ENCODE measurements at regions not wholly inside any gene's neighbourhood (a gene's known extent, or its start where the extent isn't known, plus 50 kb on each side); places are given as distances from the start of the nearest gene placed in this dataset.

- DNase-seq = no peak
- TF ChIP-seq CTCF (IDR thresholded peaks at IDR 0.05; ENCODE audit: borderline replicate concordance, extremely low read depth, low read length, poor library complexity, severe bottlenecking) (no peak), EZH2 (IDR thresholded peaks at IDR 0.05; ENCODE audit: borderline replicate concordance, low read depth, low read length, severe bottlenecking) (no peak)
- Histone ChIP-seq H4K20me1 (ENCODE audit: insufficient read depth, low read length) (no peaks in the 10 kb centered on the region), H3K4me1 (ENCODE audit: insufficient read depth, low read length) (no peaks in the 10 kb centered on the region), H2AFZ (ENCODE audit: low read depth, low read length) (no peak overlapping the region), H3K4me3 (ENCODE audit: low read depth in 1 of 2, low read length in 2 of 2) (no peak overlapping the region), H3K36me3 (ENCODE audit: insufficient read depth, low read length) (no peaks in the 10 kb centered on the region), H3K79me2 (ENCODE audit: insufficient read depth, low read length) (no peaks in the 10 kb centered on the region), H3K27me3 (ENCODE audit: insufficient read depth, low read length, poor library complexity) (no peaks in the 10 kb centered on the region), H3K9me3 (ENCODE audit: insufficient read depth, low read length, severe bottlenecking) (no peaks in the 10 kb centered on the region), H3K27ac (ENCODE audit: low read length) (no peak overlapping the region), H3K4me2 (ENCODE audit: insufficient read depth, low read length) (no peak overlapping the region), H3K9ac (ENCODE audit: low read depth, low read length) (no peak overlapping the region)
- no peak for ATAC-seq (ENCODE audit: insufficient read depth, low read depth)
Observed at GRCh38 chr7:98771519-98771918, 98.3 kb downstream of the TMEM130 start.

DNA sequence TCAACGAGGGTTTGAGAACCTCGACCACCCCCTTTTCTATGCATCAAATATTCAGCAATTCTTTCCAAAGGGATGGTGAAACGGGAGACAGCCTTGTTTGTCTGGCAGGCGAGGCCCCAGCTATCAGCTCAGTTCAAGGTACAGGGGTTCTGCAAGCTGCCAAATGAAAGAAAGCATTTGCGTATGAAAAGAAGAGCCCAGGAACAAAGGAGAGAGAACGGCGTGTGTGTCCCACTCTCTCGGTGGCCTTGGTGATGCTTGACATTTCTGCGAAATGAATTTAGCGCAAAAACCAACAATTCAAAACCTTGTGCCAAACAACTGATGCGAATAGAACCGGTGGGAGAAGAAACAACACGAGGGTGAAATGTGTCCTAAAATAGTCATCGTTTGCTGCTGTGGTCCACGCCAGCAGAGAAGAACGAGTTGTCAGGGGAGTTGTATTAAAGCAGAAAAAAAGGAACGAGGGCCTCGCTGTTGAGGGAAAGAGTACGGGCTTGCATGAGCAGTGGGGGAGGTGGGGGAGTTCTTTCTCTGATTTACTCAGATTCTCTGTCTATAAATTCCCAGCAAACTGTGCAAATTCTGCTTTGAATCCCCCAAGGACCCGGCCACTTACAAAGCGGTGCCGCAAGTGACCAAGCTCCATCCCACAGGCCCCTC lies 97.7 kb downstream of the TMEM130 start:
- Histone ChIP-seq H4K20me1 (ENCODE audit: insufficient read depth, low read length) (no peaks in the 10 kb centered on the region), H3K27me3 (ENCODE audit: insufficient read depth, low read length, poor library complexity) (no peaks in the 10 kb centered on the region), H3K9ac (ENCODE audit: low read depth, low read length) (no peak overlapping the region), H3K4me3 (ENCODE audit: low read depth in 1 of 2, low read length in 2 of 2) (no peak overlapping the region), H3K4me1 (ENCODE audit: insufficient read depth, low read length) (no peaks in the 10 kb centered on the region), H2AFZ (ENCODE audit: low read depth, low read length) (no peak overlapping the region), H3K36me3 (ENCODE audit: insufficient read depth, low read length) (no peaks in the 10 kb centered on the region), H3K4me2 (ENCODE audit: insufficient read depth, low read length) (no peak overlapping the region), H3K9me3 (ENCODE audit: insufficient read depth, low read length, severe bottlenecking) (no peaks in the 10 kb centered on the region), H3K79me2 (ENCODE audit: insufficient read depth, low read length) (no peaks in the 10 kb centered on the region), H3K27ac (ENCODE audit: low read length) (no peak overlapping the region)
- ATAC-seq (ENCODE audit: insufficient read depth, low read depth) = no peak
- DNase-seq = no peak
- no peak for TF ChIP-seq EZH2 (IDR thresholded peaks at IDR 0.05; ENCODE audit: borderline replicate concordance, low read depth, low read length, severe bottlenecking)
- no peak for TF ChIP-seq CTCF (IDR thresholded peaks at IDR 0.05; ENCODE audit: borderline replicate concordance, extremely low read depth, low read length, poor library complexity, severe bottlenecking)

DNA sequence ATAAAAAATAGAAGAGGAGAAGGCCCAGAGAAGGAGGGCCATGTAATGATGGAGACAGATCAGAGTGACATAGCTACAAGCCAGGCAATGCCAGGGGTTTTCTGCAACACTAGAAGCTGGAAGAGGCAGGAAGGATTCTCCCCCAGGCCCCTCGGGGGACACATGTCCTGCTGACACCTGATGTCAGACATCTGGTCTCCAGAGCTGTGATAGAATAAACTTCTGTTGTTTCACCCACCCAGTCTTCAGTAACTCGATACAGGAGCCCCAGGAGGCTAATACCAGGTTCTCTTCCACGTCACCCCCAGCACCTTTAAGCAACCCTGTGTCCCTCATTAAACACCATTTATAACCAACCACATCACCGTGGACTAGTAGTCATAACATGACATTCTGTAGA lies 94.9 kb downstream of the TMEM130 start:
- Histone ChIP-seq H3K9ac (ENCODE audit: low read depth, low read length) (no peak overlapping the region), H3K4me2 (ENCODE audit: insufficient read depth, low read length) (no peak overlapping the region), H3K4me3 (ENCODE audit: low read depth in 1 of 2, low read length in 2 of 2) (no peak overlapping the region), H3K27ac (ENCODE audit: low read length) (no peak overlapping the region), H3K36me3 (ENCODE audit: insufficient read depth, low read length) (no peaks in the 10 kb centered on the region), H4K20me1 (ENCODE audit: insufficient read depth, low read length) (no peaks in the 10 kb centered on the region), H3K27me3 (ENCODE audit: insufficient read depth, low read length, poor library complexity) (no peaks in the 10 kb centered on the region), H3K79me2 (ENCODE audit: insufficient read depth, low read length) (no peaks in the 10 kb centered on the region), H2AFZ (ENCODE audit: low read depth, low read length) (no peak overlapping the region), H3K9me3 (ENCODE audit: insufficient read depth, low read length, severe bottlenecking) (no peaks in the 10 kb centered on the region), H3K4me1 (ENCODE audit: insufficient read depth, low read length) (no peaks in the 10 kb centered on the region)
- DNase-seq = no peak
- TF ChIP-seq EZH2 (IDR thresholded peaks at IDR 0.05; ENCODE audit: borderline replicate concordance, low read depth, low read length, severe bottlenecking) (no peak), CTCF (IDR thresholded peaks at IDR 0.05; ENCODE audit: borderline replicate concordance, extremely low read depth, low read length, poor library complexity, severe bottlenecking) (no peak)
- no peak for ATAC-seq (ENCODE audit: insufficient read depth, low read depth)
